ENCODE measurements at regions not wholly inside any gene's neighbourhood (a gene's known extent, or its start where the extent isn't known, plus 50 kb on each side); places are given as distances from the start of the nearest gene placed in this dataset.
A peak's percentile ranks its signal among the peaks of the same experiment; 100 is the strongest.
"Not testable (repeated sequence)": the region's sequence is repeated elsewhere in the genome, so short reads cannot be mapped to it uniquely, and the experiment has no call there.

DNA sequence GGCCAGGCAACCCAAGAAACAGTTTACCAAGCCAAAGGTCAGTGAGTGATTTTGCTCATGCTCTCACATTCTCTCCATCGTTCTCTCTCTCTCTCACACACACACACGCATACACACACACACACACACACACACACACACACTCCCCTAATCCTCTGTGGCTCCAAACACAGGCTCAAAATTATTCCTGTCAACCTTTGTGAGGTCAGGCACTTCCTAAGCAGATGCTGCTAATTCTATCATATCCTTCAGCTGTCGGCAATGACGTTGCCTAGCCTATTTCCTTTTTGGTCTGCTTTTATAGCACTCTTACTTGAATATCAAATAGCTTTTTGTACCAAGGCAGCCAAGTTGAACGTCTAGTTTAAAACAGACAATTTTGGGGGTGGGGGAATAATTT is 98.9 kb upstream of the EGLN3 start:
- DNase-seq (ENCODE audit: low read depth), result no peak
- no peak overlapping the region for H3K4me3 ChIP-seq (ENCODE audit: low read depth, low read length)
- TF ChIP-seq, protein P1, sequence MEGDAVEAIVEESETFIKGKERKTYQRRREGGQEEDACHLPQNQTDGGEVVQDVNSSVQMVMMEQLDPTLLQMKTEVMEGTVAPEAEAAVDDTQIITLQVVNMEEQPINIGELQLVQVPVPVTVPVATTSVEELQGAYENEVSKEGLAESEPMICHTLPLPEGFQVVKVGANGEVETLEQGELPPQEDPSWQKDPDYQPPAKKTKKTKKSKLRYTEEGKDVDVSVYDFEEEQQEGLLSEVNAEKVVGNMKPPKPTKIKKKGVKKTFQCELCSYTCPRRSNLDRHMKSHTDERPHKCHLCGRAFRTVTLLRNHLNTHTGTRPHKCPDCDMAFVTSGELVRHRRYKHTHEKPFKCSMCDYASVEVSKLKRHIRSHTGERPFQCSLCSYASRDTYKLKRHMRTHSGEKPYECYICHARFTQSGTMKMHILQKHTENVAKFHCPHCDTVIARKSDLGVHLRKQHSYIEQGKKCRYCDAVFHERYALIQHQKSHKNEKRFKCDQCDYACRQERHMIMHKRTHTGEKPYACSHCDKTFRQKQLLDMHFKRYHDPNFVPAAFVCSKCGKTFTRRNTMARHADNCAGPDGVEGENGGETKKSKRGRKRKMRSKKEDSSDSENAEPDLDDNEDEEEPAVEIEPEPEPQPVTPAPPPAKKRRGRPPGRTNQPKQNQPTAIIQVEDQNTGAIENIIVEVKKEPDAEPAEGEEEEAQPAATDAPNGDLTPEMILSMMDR (IDR thresholded peaks at IDR 0.05; ENCODE audit: low read depth, low read length, missing control alignments), result no peak

DNA sequence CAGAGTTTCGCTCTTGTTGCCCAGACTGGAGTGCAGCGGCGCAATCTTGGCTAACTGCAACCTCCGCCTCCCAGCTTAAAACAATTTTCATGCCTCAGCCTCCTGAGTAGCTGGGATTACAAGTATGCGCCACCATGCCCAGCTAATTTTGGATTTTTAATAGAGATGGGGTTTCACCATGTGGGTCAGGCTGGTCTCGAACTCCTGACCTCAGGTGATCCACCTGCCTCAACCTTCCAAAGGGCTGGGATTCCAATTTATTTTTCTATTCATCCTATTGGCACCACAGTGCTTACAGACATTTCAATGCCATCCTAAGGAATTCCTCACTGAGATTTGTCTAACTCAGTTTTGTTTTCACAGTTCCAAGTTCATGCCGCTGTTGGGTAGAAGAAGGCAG is 98.3 kb upstream of the EGLN3 start:
- DNase-seq (ENCODE audit: low read depth); H3K4me3 ChIP-seq (ENCODE audit: low read depth, low read length): not testable (repeated sequence)

DNA sequence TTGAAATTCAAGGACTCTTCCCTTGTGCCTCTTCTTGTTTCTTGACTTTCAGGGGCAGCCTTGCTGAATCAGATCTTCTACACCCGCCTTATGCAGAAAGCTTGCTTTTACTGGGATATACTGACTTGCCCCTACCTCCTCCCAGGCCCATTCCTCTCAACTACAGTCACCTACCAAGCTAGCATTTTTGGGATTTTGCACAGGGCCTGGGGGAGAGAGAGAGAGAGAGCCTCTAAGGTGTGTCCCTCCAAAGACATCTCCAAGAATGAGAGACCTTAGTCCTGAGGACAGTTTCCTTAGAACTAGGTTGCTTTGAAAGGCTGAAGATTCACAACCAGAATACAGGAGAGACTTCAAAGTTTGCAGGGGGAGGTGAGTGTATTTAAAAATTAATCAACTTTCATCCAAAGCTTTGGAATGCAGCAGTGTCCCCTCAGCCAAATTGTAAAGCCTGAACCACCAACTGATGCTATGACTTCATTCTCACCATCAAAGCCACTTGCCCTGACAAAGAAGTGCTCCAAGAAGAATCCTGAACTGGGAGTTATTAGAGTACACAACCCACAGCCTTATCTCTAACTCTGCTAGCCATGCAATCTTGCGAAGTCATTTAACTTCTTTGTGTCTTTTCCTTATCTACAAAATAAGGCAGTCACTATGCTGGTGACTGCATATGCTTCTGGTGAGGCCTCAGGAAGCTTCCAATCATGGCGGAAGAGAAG is 96.1 kb upstream of the EGLN3 start:
- no peak overlapping the region for H3K4me3 ChIP-seq (ENCODE audit: low read depth, low read length)
- no peak for DNase-seq (ENCODE audit: low read depth)
- TF ChIP-seq, protein P1 (IDR thresholded peaks at IDR 0.05; ENCODE audit: low read depth, low read length, missing control alignments), result no peak

DNA sequence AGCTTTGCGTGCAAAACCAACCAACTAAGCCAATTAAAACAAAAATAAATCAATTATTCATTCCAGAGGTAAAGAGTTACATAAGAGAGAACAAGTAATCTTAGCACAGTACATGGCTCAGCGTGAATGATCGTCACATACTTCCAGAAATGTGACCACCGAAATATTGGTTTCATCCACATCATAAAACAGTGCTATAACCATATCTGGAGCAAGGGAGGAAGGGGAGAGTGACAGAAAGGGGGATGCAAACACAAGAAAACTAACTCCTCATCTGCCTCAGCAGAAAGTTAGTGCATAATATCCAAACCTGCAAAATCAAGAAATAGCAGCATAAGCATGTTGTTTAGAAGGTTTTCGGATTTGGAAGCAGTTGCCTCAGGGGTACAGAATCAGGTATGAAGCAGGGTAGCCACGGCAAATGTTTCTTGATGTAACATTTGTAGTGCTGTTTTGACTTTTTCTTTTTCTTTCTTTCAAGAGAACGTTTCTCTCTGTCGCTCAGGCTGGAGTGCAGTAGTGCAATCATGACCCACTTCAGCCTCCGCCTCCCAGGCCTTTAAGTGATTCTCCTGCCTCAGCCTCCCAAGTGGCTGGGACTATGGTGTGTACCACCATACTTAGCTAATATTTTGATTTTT is 93.9 kb upstream of the EGLN3 start:
- DNase-seq (ENCODE audit: low read depth), result no peak
- TF ChIP-seq, protein P1 (IDR thresholded peaks at IDR 0.05; ENCODE audit: low read depth, low read length, missing control alignments), result no peak
- H3K4me3 ChIP-seq (ENCODE audit: low read depth, low read length), result no peak overlapping the region

DNA sequence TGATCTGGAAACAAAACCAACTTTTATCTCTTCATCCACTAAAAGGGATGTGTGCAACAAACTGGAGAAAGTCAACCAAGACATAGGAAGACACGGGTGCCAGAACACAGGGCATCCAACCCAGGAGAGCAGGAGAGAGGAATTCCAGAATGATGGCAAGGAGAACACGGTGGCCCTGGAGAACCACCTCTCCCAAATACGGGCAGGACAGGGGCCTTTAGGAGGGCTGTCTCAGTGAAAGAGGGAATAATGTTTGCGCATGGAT is 93.4 kb upstream of the EGLN3 start:
- DNase-seq (ENCODE audit: low read depth), result no peak
- no peak overlapping the region for H3K4me3 ChIP-seq (ENCODE audit: low read depth, low read length)
- TF ChIP-seq, protein P1 (IDR thresholded peaks at IDR 0.05; ENCODE audit: low read depth, low read length, missing control alignments), result no peak

DNA sequence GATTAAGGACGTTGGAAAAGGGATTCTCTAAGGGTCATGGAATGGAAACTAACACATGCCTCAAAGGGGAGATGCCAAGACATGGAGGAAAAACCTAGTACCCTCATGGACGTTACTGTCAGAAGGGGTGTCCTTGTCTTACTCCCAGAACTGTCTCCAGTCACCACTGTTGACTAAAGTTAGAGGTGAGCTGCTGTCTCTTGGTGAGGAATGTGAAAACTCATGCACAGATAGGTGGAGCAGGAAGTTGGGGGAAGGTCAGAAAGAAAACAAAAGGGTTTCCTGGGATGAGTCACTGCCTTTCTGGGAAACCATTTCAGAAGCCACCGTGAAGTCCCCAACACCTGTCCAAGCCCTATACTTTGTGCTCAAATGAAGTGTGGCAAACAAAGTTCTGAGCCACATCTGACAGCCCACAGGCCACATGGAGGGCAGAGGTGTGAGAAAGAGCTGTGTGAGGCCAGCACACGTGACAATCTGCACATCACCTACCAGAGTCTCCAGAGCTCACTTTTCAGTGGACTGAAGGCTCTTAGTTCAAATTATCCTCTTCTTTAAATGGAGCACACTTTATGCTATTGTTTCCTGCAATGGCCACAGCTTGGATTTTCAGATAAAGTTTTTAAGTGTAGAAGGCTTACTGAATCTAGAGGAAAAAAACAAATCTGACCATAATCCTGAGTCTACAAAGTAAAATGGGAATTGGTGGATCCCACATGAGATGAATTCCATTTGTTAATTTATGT is 92.9 kb upstream of the EGLN3 start:
- peak; percentile 77 for DNase-seq (ENCODE audit: low read depth)
- TF ChIP-seq, protein P1 (IDR thresholded peaks at IDR 0.05; ENCODE audit: low read depth, low read length, missing control alignments), result no peak
- H3K4me3 ChIP-seq (ENCODE audit: low read depth, low read length), result no peak overlapping the region

DNA sequence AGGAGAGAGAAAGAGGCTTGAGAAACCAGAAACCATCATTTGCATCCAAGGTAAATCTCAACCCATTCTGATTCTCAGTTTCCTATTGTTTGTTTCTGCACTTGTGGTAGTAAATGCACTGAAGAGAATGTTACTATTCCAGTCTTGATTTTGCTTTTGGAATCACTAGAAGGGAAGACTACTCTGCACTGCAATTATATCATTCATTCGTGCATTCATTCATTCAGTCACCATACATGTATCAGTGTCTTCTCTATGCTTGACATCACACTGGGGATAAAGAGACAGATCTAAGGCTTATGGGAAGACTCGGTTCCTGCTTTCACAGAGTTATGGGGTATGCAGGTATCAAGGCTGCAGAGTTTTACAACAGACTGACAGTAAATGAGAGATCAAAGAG is 90.3 kb upstream of the EGLN3 start:
- H3K4me3 ChIP-seq (ENCODE audit: low read depth, low read length), result no peak overlapping the region
- TF ChIP-seq, protein P1 (IDR thresholded peaks at IDR 0.05; ENCODE audit: low read depth, low read length, missing control alignments), result no peak
- DNase-seq (ENCODE audit: low read depth), result no peak

All from GM12864 (cell line).